B cell (primary cell): ENCODE measurements at regions not wholly inside any gene's neighbourhood (a gene's known extent, or its start where the extent isn't known, plus 50 kb on each side); places are given as distances from the start of the nearest gene placed in this dataset.

Experiments used
- ATAC-seq: fragments of 200-7000 bp; cut with Tn5 transposase; one replicate; pipeline ENCODE4 v1.10.0; 2021; ENCODE audit warnings: low read depth, mild to moderate bottlenecking, moderate number of reproducible peaks, moderate library complexity
- CTCF ChIA-PET: fragments of 350-600 bp; sonication (Branson Sonifier 250); formaldehyde crosslinking; loops from one replicate; lab custom pipeline; 2021; ENCODE audit warnings: antibody characterized with exemption, inconsistent platforms; lab: Charles Lee
- POLR2A ChIA-PET: fragments of 350-600 bp; sonication (Branson Sonifier 250); formaldehyde crosslinking; loops from one replicate; lab custom pipeline; 2021; ENCODE audit warnings: antibody characterized with exemption; lab: Charles Lee
- DNase-seq: peaks from one replicate; pipeline ENCODE4 v3.0.0; 2013
- H2AFZ ChIP-seq: 2 replicates; pipeline ENCODE4 v1.6.1; 2012; ENCODE audit warnings: mild to moderate bottlenecking, low read depth, low read length; ENCODE audit not compliant: insufficient read depth, poor library complexity, severe bottlenecking
- H3K27ac ChIP-seq, 2 donors: 1 replicate in 1 of 2; 2 replicates in 1 of 2; pipeline ENCODE4 v1.5.1; 2012 to 2013; ENCODE audit warnings: low read length in 2 of 2, mild to moderate bottlenecking in 2 of 2, moderate library complexity in 1 of 2
- H3K27me3 ChIP-seq, 4 experiments: fragments of 200-600 bp in 1 of 4; sonication (generic) in 1 of 4; replicated peaks in 1 of 4; 1 replicate in 2 of 4; 2 replicates in 2 of 4; pipeline versions ENCODE4 v1.6.1 to v1.7.0; 2013 to 2016; ENCODE audit warnings: low read length in 3 of 4, mild to moderate bottlenecking in 2 of 4, mixed read lengths in 1 of 4, moderate library complexity in 1 of 4; ENCODE audit not compliant: insufficient read depth in 4 of 4, control insufficient read depth in 3 of 4; ENCODE audit errors: control extremely low read depth in 1 of 4
- H3K36me3 ChIP-seq, 2 experiments: replicated peaks in 1 of 2; 1 replicate in 1 of 2; 2 replicates in 1 of 2; pipeline versions ENCODE4 v1.6.1 to v1.7.1; 2013; ENCODE audit warnings: low read length in 1 of 2; ENCODE audit not compliant: insufficient read depth in 2 of 2, control insufficient read depth in 1 of 2; ENCODE audit errors: control extremely low read depth in 1 of 2, extremely low read depth in 1 of 2
- H3K4me1 ChIP-seq, 2 donors: fragments of 200-600 bp in 1 of 2; sonication (generic) in 1 of 2; 1 replicate in 1 of 2; 2 replicates in 1 of 2; pipeline versions ENCODE4 v1.5.1 to v1.6.1; 2013 to 2017; ENCODE audit warnings: low read length in 2 of 2; ENCODE audit not compliant: control insufficient read depth in 2 of 2, insufficient read depth in 2 of 2
- H3K4me2 ChIP-seq: replicated peaks from 2 replicates; pipeline ENCODE3; 2012; ENCODE audit warnings: mild to moderate bottlenecking, low read depth, low read length; ENCODE audit not compliant: poor library complexity, severe bottlenecking
- H3K4me3 ChIP-seq, 5 experiments: fragments of 200-600 bp in 1 of 5; sonication (generic) in 1 of 5; 1 replicate in 3 of 5; 2 replicates in 2 of 5; pipeline versions ENCODE4 v1.5.1 to v1.7.0; 2011 to 2016; ENCODE audit warnings: low read length in 4 of 5, mild to moderate bottlenecking in 4 of 5, low read depth in 2 of 5, control low read depth in 1 of 5, moderate library complexity in 1 of 5; ENCODE audit not compliant: insufficient read depth in 1 of 5; ENCODE audit errors: control extremely low read depth in 1 of 5, extremely low read depth in 1 of 5
- H3K79me2 ChIP-seq: fragments of 200-600 bp; sonication (generic); one replicate; pipeline ENCODE4 v1.6.0; 2016; ENCODE audit warnings: low read length; ENCODE audit not compliant: control insufficient read depth, insufficient read depth
- H3K9ac ChIP-seq: fragments of 200-600 bp; sonication (generic); 2 replicates; pipeline ENCODE4 v1.6.1; 2017; ENCODE audit warnings: mild to moderate bottlenecking, low read length, moderate library complexity
- H3K9me3 ChIP-seq, 3 donors: one replicate each; pipeline versions ENCODE4 v1.6.1 to v1.7.1; 2013; ENCODE audit warnings: low read length in 2 of 3; ENCODE audit not compliant: control insufficient read depth in 2 of 3, insufficient read depth in 1 of 3; ENCODE audit errors: control extremely low read depth in 1 of 3
- H4K20me1 ChIP-seq: 2 replicates; pipeline ENCODE4 v1.6.0; 2012; ENCODE audit warnings: mild to moderate bottlenecking, low read length; ENCODE audit not compliant: insufficient read depth, control insufficient read depth, poor library complexity, severe bottlenecking
- H3K27ac Mint-ChIP-seq: one replicate; pipeline ENCODE4 v1.8.0; 2021; ENCODE audit warnings: mixed read lengths
- H3K27me3 Mint-ChIP-seq: one replicate; pipeline ENCODE4 v1.8.0; 2021; ENCODE audit warnings: mixed read lengths
- H3K4me1 Mint-ChIP-seq: one replicate; pipeline ENCODE4 v1.8.0; 2021; ENCODE audit warnings: mixed read lengths
- H3K4me3 Mint-ChIP-seq: one replicate; pipeline ENCODE4 v1.8.0; 2021; ENCODE audit warnings: mixed read lengths
- H3K9me3 Mint-ChIP-seq: one replicate; pipeline ENCODE4 v1.8.0; 2022; ENCODE audit warnings: mixed read lengths; ENCODE audit not compliant: insufficient read depth
- CTCF ChIP-seq: fragments of 200-600 bp; IDR thresholded peaks from one replicate; pipeline ENCODE4 v1.8.0; 2022; ENCODE audit warnings: antibody characterized with exemption, mild to moderate bottlenecking
- EZH2 ChIP-seq: IDR thresholded peaks from 2 replicates; pipeline ENCODE4 v1.6.1; 2012; ENCODE audit warnings: borderline replicate concordance, low read depth, mild to moderate bottlenecking, moderate library complexity, low read length; ENCODE audit not compliant: insufficient read depth, poor library complexity, severe bottlenecking
- WGBS: methylation state at CpG from one replicate; pipeline ENCODE4 v1.1.5; 2013; ENCODE audit warnings: missing lambda C conversion rate; ENCODE audit not compliant: insufficient coverage; 5-methylcytosine and 5-hydroxymethylcytosine counted together
- intact Hi-C: fragments of 100-400 bp; cut with micrococcal nuclease; formaldehyde crosslinking; loops from one replicate; pipeline ENCODE4 v1.10.0; 2022

- no peak overlapping the region for H2AFZ ChIP-seq
- Mint-ChIP-seq H3K27ac (no peak overlapping the region), H3K9me3 (no peaks in the 10 kb centered on the region), H3K27me3 (no peaks in the 10 kb centered on the region), H3K4me3 (no peak overlapping the region), H3K4me1 (no peaks in the 10 kb centered on the region)
- H3K9ac ChIP-seq = no peak overlapping the region
- DNase-seq (no peak), ATAC-seq (no peak)
- no peak overlapping the region for H3K27ac ChIP-seq
- H3K4me3 ChIP-seq = no peak overlapping the region
- no peaks in the 10 kb centered on the region for H3K9me3 ChIP-seq
- no peaks in the 10 kb centered on the region for H3K27me3 ChIP-seq
- no peaks in the 10 kb centered on the region for H3K36me3 ChIP-seq
- no peaks in the 10 kb centered on the region for H4K20me1 ChIP-seq
- no peak for TF ChIP-seq EZH2
- TF ChIP-seq CTCF = no peak
- H3K4me2 ChIP-seq = no peak overlapping the region
- intact Hi-C loops = no loop called here
- CTCF ChIA-PET = no interaction called here
- H3K4me1 ChIP-seq = no peaks in the 10 kb centered on the region
- H3K79me2 ChIP-seq = no peaks in the 10 kb centered on the region
- 57% methylated on average over 1 of the region's 2 CpGs for WGBS
- POLR2A ChIA-PET = no interaction called here
Observed at GRCh38 chr2:41326851-41327250, 721.0 kb upstream of the PKDCC start.

- H3K4me1 ChIP-seq = no peaks in the 10 kb centered on the region
- DNase-seq (no peak), ATAC-seq (no peak)
- no peak overlapping the region for H3K4me2 ChIP-seq
- intact Hi-C loops = no loop called here
- CTCF ChIA-PET = no interaction called here
- H3K79me2 ChIP-seq = no peaks in the 10 kb centered on the region
- WGBS = no CpG with 5 or more reads among the region's 3 CpGs
- H3K27ac ChIP-seq = no peak overlapping the region
- no peak for TF ChIP-seq EZH2
- POLR2A ChIA-PET = no interaction called here
- no peak overlapping the region for H3K4me3 Mint-ChIP-seq
- no peaks in the 10 kb centered on the region for H3K9me3 Mint-ChIP-seq
- no peaks in the 10 kb centered on the region for H3K27me3 ChIP-seq
- H3K27ac Mint-ChIP-seq = no peak overlapping the region
- H3K27me3 Mint-ChIP-seq = no peaks in the 10 kb centered on the region
- H3K9ac ChIP-seq = no peak overlapping the region
- no peak overlapping the region for H3K4me3 ChIP-seq
- no peaks in the 10 kb centered on the region for H4K20me1 ChIP-seq
- no peaks in the 10 kb centered on the region for H3K9me3 ChIP-seq
- H2AFZ ChIP-seq = no peak overlapping the region
- H3K36me3 ChIP-seq = no peaks in the 10 kb centered on the region
- H3K4me1 Mint-ChIP-seq = no peaks in the 10 kb centered on the region
Observed at GRCh38 chr2:41329040-41329439, 718.8 kb upstream of the PKDCC start.
